Ishikawa (cell line): ENCODE measurements at regions not wholly inside any gene's neighbourhood (a gene's known extent, or its start where the extent isn't known, plus 50 kb on each side); places are given as distances from the start of the nearest gene placed in this dataset.

ENCODE experiments used
- CEBPB ChIP-seq: IDR thresholded peaks from 2 replicates; pipeline ENCODE4 v1.6.1; 2012
- FOXM1 ChIP-seq: IDR thresholded peaks from 2 replicates; pipeline ENCODE4 v1.6.1; 2012; ENCODE audit warnings: low read depth, borderline replicate concordance
- YY1 ChIP-seq: IDR thresholded peaks from 2 replicates; pipeline ENCODE4 v1.6.1; 2012; ENCODE audit warnings: low read depth

DNA sequence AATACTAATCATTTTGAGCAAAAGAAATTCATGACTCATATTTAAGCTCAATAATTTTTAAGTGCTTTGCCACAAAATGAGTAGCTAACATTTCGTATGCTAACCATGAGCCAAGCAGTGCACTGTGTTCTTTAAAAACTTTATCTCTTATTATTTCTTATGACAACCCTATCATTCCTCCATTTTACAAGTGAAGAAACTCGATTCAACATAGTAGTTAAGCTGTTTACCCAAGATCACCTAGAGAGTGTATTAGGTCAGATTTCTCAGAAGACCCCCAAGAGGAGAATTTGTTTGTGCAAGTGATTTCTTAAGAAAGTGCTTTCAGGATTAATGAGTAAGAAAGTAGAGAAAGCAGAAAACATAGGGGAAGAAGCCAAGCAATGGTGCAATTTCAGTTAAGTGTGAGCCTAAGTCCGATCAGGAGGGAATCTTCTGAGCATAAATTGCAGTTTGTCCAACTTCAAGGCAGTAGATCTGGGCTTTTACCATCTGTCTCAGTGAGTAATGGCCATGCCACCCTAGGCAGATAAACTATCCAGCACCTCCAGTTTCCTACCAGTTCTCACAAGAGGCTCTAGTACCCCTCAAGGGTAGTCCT is 202.7 kb downstream of the SCG2 start:
- TF ChIP-seq CEBPB (no peak), FOXM1 (no peak), YY1 (no peak)
